DMS53 treated with DMSO at 0.1 percent for 48 hours (cell line): ENCODE measurements at regions not wholly inside any gene's neighbourhood (a gene's known extent, or its start where the extent isn't known, plus 50 kb on each side); places are given as distances from the start of the nearest gene placed in this dataset.

Experiments
- DNase-seq: peaks from one replicate; lab custom pipeline; 2025; ENCODE audit not compliant: unreplicated experiment; lab: John Stamatoyannopoulos, UW

- no peak for DNase-seq
These were observed 143.2 kb downstream of the RMI1 start for GRCh38 chr9:84123648-84124406.

GRCh38 chr9:84125046-84125445 lies 144.4 kb downstream of the RMI1 start:
- DNase-seq = no peak

- no peak for DNase-seq
These were observed 148.9 kb downstream of the RMI1 start for GRCh38 chr9:84129529-84129928.

GRCh38 chr9:84136119-84136868 lies 155.7 kb downstream of the RMI1 start:
- peak; percentile 89 for DNase-seq

GRCh38 chr9:84137968-84138367 lies 157.4 kb downstream of the RMI1 start:
- DNase-seq = no peak

- no peak for DNase-seq
These were observed 157.9 kb downstream of the RMI1 start for GRCh38 chr9:84138541-84138940.

- DNase-seq = peak; percentile 39
These were observed 158.9 kb downstream of the RMI1 start for GRCh38 chr9:84139296-84140070.

GRCh38 chr9:84140535-84141101 lies 160.0 kb downstream of the RMI1 start:
- peak; percentile 13 for DNase-seq

- DNase-seq = no peak
These were observed 161.3 kb downstream of the RMI1 start for GRCh38 chr9:84141741-84142370.

- no peak for DNase-seq
These were observed 164.4 kb downstream of the RMI1 start for GRCh38 chr9:84145031-84145430.

GRCh38 chr9:84145780-84146179 lies 165.2 kb downstream of the RMI1 start:
- DNase-seq = no peak

GRCh38 chr9:84146893-84147710 lies 166.5 kb downstream of the RMI1 start:
- DNase-seq = peak; percentile 45

- no peak for DNase-seq
These were observed 170.6 kb downstream of the RMI1 start for GRCh38 chr9:84151236-84151635.

GRCh38 chr9:84151640-84152039 lies 171.0 kb downstream of the RMI1 start:
- no peak for DNase-seq

GRCh38 chr9:84152204-84152603 lies 171.6 kb downstream of the RMI1 start:
- no peak for DNase-seq

- DNase-seq = no peak
These were observed 173.3 kb downstream of the RMI1 start for GRCh38 chr9:84153885-84154284.

GRCh38 chr9:84154320-84154719 lies 173.7 kb downstream of the RMI1 start:
- no peak for DNase-seq

GRCh38 chr9:84163052-84163650 lies 177.4 kb downstream of the SLC28A3 start:
- no peak for DNase-seq

GRCh38 chr9:84166891-84167290 lies 173.7 kb downstream of the SLC28A3 start:
- no peak for DNase-seq

GRCh38 chr9:84169240-84169639 lies 171.3 kb downstream of the SLC28A3 start:
- DNase-seq = no peak
